ENCODE measurements at regions not wholly inside any gene's neighbourhood (a gene's known extent, or its start where the extent isn't known, plus 50 kb on each side); places are given as distances from the start of the nearest gene placed in this dataset.

DNA sequence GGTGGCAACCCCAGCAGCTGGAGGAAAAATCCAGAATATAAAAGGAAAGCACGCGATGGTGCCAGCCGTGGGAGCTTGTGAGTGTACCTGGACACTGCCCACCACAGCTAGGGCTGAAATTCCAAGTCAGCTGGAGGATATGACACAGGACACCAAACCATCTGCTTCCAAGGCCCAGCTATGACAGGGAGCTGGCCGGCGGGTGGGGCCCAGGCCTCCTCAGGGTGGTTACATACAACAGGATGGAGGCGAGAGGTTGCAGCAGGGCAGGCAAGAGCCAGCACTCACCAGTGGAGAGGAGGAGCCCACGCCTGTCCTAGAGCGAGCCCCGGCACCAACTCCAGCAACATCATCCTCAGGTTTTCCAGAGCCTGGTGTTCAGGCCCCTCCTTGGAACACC lies 163.2 kb upstream of the RPL38 start:
- TF ChIP-seq CTCF (IDR thresholded peaks at IDR 0.05), result no peak
- TF ChIP-seq EZH2 (IDR thresholded peaks at IDR 0.05; ENCODE audit: borderline replicate concordance, insufficient read depth, low read depth, low read length, poor library complexity, severe bottlenecking), result no peak

Measured in B cell (primary cell).